Vagina (tissue), 2 donors: ENCODE measurements at regions not wholly inside any gene's neighbourhood (a gene's known extent, or its start where the extent isn't known, plus 50 kb on each side); places are given as distances from the start of the nearest gene placed in this dataset.

ENCODE experiments used
- POLR2AphosphoS5 ChIP-seq, 2 donors: sonication (generic); formaldehyde crosslinking; IDR thresholded peaks; one replicate each; pipeline ENCODE4 v1.9.0; 2017; ENCODE audit warnings: antibody characterized with exemption in 2 of 2, mild to moderate bottlenecking in 2 of 2, low read depth in 1 of 2; ENCODE audit not compliant: insufficient read depth in 1 of 2
- TF ChIP-seq, protein P1 (sequence below), 3 experiments: fragments of 450-650 bp in 2 of 3; fragments of 200-600 bp in 1 of 3; sonication (generic) in 1 of 3; IDR thresholded peaks; one replicate each; pipeline ENCODE4 v1.5.1; 2017 to 2019; ENCODE audit warnings: antibody characterized with exemption in 3 of 3, mild to moderate bottlenecking in 2 of 3, moderate library complexity in 2 of 3

DNA sequence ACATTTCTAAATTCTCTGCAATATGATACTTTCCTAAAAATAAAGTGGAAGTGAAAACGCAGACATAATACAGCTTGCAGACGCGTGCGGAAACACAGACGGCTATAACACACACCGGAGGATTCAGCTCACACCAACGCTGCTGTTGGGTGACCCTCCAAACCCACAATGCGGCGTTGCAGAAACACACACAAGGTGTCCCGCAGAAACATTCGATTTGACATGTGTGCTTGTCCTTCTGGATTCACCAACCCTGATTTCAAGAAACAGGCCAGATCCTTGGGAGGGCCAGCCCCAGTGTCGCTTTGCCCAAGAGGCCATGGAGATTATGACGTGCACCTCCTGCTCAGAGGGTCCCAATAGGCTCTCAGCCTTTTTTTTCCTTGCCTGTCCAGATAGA is 136.7 kb upstream of the TCERG1L start:
- TF ChIP-seq, protein P1, sequence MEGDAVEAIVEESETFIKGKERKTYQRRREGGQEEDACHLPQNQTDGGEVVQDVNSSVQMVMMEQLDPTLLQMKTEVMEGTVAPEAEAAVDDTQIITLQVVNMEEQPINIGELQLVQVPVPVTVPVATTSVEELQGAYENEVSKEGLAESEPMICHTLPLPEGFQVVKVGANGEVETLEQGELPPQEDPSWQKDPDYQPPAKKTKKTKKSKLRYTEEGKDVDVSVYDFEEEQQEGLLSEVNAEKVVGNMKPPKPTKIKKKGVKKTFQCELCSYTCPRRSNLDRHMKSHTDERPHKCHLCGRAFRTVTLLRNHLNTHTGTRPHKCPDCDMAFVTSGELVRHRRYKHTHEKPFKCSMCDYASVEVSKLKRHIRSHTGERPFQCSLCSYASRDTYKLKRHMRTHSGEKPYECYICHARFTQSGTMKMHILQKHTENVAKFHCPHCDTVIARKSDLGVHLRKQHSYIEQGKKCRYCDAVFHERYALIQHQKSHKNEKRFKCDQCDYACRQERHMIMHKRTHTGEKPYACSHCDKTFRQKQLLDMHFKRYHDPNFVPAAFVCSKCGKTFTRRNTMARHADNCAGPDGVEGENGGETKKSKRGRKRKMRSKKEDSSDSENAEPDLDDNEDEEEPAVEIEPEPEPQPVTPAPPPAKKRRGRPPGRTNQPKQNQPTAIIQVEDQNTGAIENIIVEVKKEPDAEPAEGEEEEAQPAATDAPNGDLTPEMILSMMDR (IDR thresholded peaks at IDR 0.05): no peak
- no peak for TF ChIP-seq POLR2AphosphoS5 (IDR thresholded peaks at IDR 0.05; ENCODE audit: insufficient read depth in 1 of 2, low read depth in 1 of 2)
